Astrocyte of the cerebellum (primary cell): ENCODE measurements at regions not wholly inside any gene's neighbourhood (a gene's known extent, or its start where the extent isn't known, plus 50 kb on each side); places are given as distances from the start of the nearest gene placed in this dataset.

Experiments
- DNase-seq: peaks from one replicate; pipeline ENCODE4 v3.0.0-alpha.2; 2011; ENCODE audit warnings: low read depth
- H3K4me3 ChIP-seq: 2 replicates; pipeline ENCODE4 v1.5.1; 2011; ENCODE audit warnings: mild to moderate bottlenecking, low read depth, low read length, moderate library complexity
- in situ Hi-C: cut with HindIII; loops from 2 replicates; pipeline ENCODE4 v1.10.0; 2017; ENCODE audit warnings: low sequenced_read_pairs
- TF ChIP-seq, protein P1 (sequence below): IDR thresholded peaks from 2 replicates; pipeline ENCODE4 v1.5.1; 2012; ENCODE audit warnings: low read length, low read depth, moderate library complexity, mild to moderate bottlenecking; ENCODE audit errors: missing control alignments

DNA sequence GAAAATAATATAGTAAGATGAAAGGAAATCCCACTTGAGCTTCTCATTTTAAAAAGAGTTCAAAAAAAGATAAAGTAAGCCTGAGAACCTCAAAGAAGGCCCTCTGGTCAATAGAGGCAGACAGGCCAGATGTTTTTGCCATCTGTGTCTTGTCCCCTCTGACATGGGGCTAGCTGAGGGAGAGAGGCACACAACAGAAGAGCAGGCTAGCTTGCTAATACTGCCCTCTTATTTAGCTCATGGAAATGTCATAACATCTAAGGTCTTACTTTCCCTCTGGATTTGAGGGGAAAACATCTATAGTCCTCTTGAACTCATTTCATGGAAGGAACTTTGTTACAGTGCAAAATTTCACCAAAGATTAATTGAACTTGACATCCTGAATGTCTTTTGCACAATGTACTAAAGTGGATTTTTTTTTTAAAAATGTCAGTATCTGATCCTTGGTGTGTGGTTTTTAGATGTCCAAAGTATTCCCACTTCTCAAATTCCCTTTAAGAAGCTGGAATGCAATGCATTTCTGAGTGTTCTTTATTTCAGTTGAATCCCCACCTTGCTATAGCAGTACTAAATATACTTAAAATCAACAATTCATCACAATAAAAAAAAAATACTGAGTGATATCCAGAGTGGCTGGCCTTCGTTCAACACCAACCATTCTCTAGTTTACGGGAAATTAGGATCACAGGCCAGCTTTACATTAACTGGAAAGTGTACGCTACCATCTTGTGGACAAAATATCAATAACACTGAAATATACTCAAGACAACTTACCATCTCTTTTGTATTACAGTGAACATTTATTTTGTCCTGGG, 176.7 kb downstream of the PAH start:
- peak; percentile 16 for DNase-seq

GRCh38 chr12:102736328-102736727, 180.7 kb downstream of the PAH start:
- in situ Hi-C loops, result no loop called here
- DNase-seq, result no peak
- no peak overlapping the region for H3K4me3 ChIP-seq
- TF ChIP-seq, protein P1, sequence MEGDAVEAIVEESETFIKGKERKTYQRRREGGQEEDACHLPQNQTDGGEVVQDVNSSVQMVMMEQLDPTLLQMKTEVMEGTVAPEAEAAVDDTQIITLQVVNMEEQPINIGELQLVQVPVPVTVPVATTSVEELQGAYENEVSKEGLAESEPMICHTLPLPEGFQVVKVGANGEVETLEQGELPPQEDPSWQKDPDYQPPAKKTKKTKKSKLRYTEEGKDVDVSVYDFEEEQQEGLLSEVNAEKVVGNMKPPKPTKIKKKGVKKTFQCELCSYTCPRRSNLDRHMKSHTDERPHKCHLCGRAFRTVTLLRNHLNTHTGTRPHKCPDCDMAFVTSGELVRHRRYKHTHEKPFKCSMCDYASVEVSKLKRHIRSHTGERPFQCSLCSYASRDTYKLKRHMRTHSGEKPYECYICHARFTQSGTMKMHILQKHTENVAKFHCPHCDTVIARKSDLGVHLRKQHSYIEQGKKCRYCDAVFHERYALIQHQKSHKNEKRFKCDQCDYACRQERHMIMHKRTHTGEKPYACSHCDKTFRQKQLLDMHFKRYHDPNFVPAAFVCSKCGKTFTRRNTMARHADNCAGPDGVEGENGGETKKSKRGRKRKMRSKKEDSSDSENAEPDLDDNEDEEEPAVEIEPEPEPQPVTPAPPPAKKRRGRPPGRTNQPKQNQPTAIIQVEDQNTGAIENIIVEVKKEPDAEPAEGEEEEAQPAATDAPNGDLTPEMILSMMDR, result no peak

More for the DNA sequence above, 176.7 kb downstream of the PAH start:
- in situ Hi-C loops, result no loop called here
- H3K4me3 ChIP-seq, result no peak overlapping the region
- TF ChIP-seq, protein P1, result peak; percentile 22

DNA sequence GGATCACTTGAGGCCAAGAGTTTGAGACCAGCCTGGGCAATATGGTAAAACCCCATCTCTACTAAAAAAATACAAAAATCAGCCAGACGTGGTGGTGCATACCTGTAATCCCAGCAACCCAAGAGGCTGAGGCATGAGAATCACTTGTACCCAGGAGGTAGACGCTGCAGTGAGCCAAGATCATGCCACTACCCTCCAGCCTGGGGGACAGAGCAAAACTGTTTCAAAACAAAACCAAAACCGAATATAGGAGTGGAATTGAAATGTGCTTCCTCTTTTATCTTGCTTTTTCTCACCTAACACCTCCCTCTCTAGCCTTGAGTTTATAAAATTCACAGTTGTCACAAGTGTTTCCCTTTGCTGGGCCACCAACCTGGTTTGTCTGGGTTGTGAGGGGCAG, 181.9 kb downstream of the PAH start:
- no peak overlapping the region for H3K4me3 ChIP-seq
- in situ Hi-C loops, result no loop called here
- DNase-seq, result no peak
- TF ChIP-seq, protein P1, result no peak

GRCh38 chr12:102730996-102731395, 186.0 kb downstream of the PAH start:
- TF ChIP-seq, protein P1, result no peak
- no peak for DNase-seq
- in situ Hi-C loops, result no loop called here
- no peak overlapping the region for H3K4me3 ChIP-seq

DNA sequence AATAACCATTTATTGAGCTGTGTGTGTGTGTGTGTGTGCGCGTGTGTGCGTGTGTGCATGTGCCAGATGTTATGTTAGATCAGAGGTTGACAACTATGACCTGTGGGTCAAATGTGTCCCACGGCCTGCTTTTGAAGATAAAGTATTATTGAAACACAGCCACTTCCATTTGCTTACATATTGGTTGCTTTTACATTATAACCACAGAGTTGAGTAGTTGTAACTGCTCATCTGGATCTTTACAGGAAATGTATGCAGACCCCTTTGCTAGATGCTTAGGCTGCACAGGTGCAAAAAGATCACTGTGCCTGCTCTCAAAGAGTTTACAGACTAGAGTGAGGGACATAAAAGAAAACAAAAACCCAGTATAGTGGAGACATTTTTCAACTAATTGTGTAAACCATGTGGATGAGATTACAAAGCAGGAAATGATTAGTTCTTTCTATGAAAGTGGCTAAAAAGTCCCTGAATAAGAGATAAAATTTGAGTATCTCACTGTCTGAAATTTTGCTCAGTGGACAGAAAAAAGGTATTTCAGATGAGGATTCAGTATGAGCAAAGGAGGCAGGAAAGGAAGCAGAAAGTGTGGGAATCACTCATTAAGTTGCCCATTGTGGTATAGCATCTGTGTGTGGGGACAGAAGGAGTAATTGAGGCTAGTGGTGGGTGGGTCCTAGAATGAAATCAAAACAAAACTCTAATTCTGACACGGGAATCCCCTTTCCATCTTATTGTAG, 188.4 kb downstream of the PAH start:
- no peak for DNase-seq
- in situ Hi-C loops, result no loop called here

DNA sequence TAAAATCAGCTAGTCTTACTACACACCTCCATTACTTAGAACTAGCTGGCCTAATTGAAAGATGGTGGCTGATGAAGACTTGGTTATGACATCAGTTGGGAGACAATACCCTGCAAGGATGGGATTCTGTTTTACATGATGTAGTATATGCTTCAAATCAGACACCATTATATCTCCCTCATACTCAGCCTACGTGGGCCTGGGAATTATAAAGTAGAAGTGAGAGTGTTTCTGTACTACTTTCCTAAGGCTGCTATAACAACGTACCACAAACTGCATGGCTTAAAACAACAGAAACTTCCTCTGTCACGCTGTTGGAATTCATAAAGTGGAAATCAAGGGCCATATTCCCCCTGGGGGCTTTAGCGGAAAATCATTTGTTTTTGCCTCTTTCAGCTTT, 190.4 kb downstream of the PAH start:
- TF ChIP-seq, protein P1, result no peak
- in situ Hi-C loops, result no loop called here
- DNase-seq, result no peak
- no peak overlapping the region for H3K4me3 ChIP-seq

More for the DNA sequence above, 188.4 kb downstream of the PAH start:
- TF ChIP-seq, protein P1, result no peak
- no peak overlapping the region for H3K4me3 ChIP-seq
